ENCODE measurements at regions not wholly inside any gene's neighbourhood (a gene's known extent, or its start where the extent isn't known, plus 50 kb on each side); places are given as distances from the start of the nearest gene placed in this dataset.

DNA sequence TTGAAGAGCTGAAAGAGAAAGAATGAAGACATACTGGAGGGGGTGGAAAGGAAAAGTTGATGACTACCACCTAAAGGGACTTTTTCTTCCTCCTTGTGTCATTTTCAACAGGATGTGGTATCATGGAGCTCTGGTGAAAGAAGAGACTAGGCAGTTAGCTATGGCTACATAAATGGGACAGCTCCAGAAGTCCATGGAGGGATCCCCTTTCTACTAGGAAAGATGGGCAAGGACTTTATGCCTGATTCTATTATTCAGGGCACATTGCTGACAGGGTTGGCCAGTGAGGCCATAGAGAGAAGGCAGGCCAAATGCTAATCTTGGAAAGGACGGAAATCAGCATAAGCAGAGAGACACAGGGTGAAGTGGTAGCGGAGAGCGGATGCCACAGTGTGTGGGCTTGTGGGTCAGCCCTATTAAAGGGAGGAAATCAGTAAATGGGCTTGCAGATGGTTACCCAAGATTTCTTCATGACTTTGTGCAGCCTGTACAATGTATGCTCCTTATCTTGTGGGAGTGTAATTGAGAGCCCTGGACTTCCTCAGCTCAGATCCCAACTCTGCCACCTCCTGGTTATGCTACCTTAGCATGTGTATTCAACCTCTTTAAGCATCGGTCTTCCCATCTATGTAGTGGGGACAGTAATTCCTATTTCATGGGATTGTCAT is 77.4 kb upstream of the TMEM170B start (continued):
- TF ChIP-seq MYB (IDR thresholded peaks at IDR 0.05; ENCODE audit: borderline replicate concordance, low read depth, low read length) = no peak
- no peak for TF ChIP-seq HDAC2 (IDR thresholded peaks at IDR 0.05)
- TF ChIP-seq RCOR1 (conservative IDR thresholded peaks at IDR 0.05; ENCODE audit: low read depth, low read length) = no peak
- TF ChIP-seq DPF2 (IDR thresholded peaks at IDR 0.05) = peak; percentile 8; the same call in 1 of the 2 replicates
- TF ChIP-seq, protein P1, sequence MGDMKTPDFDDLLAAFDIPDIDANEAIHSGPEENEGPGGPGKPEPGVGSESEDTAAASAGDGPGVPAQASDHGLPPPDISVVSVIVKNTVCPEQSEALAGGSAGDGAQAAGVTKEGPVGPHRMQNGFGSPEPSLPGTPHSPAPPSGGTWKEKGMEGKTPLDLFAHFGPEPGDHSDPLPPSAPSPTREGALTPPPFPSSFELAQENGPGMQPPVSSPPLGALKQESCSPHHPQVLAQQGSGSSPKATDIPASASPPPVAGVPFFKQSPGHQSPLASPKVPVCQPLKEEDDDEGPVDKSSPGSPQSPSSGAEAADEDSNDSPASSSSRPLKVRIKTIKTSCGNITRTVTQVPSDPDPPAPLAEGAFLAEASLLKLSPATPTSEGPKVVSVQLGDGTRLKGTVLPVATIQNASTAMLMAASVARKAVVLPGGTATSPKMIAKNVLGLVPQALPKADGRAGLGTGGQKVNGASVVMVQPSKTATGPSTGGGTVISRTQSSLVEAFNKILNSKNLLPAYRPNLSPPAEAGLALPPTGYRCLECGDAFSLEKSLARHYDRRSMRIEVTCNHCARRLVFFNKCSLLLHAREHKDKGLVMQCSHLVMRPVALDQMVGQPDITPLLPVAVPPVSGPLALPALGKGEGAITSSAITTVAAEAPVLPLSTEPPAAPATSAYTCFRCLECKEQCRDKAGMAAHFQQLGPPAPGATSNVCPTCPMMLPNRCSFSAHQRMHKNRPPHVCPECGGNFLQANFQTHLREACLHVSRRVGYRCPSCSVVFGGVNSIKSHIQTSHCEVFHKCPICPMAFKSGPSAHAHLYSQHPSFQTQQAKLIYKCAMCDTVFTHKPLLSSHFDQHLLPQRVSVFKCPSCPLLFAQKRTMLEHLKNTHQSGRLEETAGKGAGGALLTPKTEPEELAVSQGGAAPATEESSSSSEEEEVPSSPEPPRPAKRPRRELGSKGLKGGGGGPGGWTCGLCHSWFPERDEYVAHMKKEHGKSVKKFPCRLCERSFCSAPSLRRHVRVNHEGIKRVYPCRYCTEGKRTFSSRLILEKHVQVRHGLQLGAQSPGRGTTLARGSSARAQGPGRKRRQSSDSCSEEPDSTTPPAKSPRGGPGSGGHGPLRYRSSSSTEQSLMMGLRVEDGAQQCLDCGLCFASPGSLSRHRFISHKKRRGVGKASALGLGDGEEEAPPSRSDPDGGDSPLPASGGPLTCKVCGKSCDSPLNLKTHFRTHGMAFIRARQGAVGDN (IDR thresholded peaks at IDR 0.05) = no peak
- TF ChIP-seq KAT2A (conservative IDR thresholded peaks at IDR 0.05; ENCODE audit: control insufficient read depth, low read depth, low read length) = no peak

DNA sequence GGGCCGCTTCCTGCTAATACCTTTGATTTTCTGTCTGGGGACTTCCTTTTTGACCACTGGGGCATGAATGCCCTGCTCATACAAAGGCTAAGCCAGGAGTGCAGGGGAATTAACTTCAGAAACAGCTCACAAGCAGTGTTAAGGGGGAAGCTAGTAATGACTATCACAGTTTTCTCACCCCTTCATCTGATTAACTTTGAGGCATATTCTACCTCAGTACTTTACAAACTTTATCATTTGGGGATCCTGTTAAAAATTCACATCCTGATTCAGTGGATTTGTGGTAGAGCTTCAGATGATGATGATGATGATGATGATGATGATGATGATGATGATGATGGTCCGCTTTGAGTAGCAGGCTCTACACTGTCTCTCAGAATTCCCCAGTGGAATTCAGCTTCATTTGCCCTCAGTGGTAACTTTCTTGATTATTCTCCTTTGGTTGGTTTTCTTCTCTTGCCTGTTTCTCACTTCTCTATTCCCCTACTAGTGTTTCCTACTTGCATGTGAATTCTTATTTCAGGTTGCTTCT is 78.4 kb upstream of the TMEM170B start:
- peak overlapping the region; percentile 96 for H3K27ac ChIP-seq (ENCODE audit: control insufficient read depth, insufficient read depth)
- no peak overlapping the region for H2AFZ ChIP-seq (ENCODE audit: control insufficient read depth, low read depth, low read length)
- no peaks in the 10 kb centered on the region for H3K27me3 ChIP-seq (replicated peaks in 1 of 2; ENCODE audit: control insufficient read depth in 2 of 2, insufficient read depth in 2 of 2, low read length in 1 of 2)
- peak; percentile 90 for DNase-seq (ENCODE audit: low read depth, low spot score)
- H3K9ac ChIP-seq (ENCODE audit: control insufficient read depth, insufficient read depth, low read length) = peak overlapping the region; percentile 55; the same call in 1 of the 2 replicates
- 0% methylated on average over 2 of the region's 2 CpGs for WGBS (ENCODE audit: insufficient coverage, insufficient replicate concordance, low lambda C conversion rate, missing lambda C conversion rate)
- 0 out of 2 replicates have a peak overlapping the region, but pooled peaks have one; percentile 14 for H3K4me3 ChIP-seq
- in situ Hi-C loops (cut with MboI) = no loop called here
- ATAC-seq = peak; percentile 76
- no peaks in the 10 kb centered on the region for H4K20me1 ChIP-seq (ENCODE audit: control insufficient read depth, insufficient read depth)
- FAIRE-seq = no peak
- peaks cover 40% of the 10 kb centered on the region for H3K4me1 ChIP-seq (ENCODE audit: control insufficient read depth, insufficient read depth, low read length)
- H3K36me3 ChIP-seq (ENCODE audit: control insufficient read depth in 2 of 2, insufficient read depth in 2 of 2, low read length in 1 of 2) = no peaks in the 10 kb centered on the region
- ChIA-PET POLR2A (interaction anchor here (0.5 to 4.2 kb wide), 20 partner anchors 8 to 183 kb away, joined by 3 to 91 read pairs (median 5); no protein-coding TSS in a partner anchor), CTCF (interaction anchor here (0.7 to 6.1 kb wide), 15 partner anchors 9 to 290 kb away, joined by 3 to 106 read pairs (median 5); no protein-coding TSS in a partner anchor), SMC1A (ENCODE audit: uncharacterized antibody, unreplicated experiment) (interaction anchor here (0.9 to 4.7 kb wide), 42 partner anchors 8 to 316 kb away, joined by 3 to 249 read pairs (median 8); partner anchors contain the start of gene NEDD9), RAD21 (ENCODE audit: unreplicated experiment) (interaction anchor here (0.7 to 14.9 kb wide), 36 partner anchors 8 to 315 kb away, joined by 3 to 384 read pairs (median 9); partner anchors contain the start of gene NEDD9)
- H3K4me2 ChIP-seq (ENCODE audit: control insufficient read depth, insufficient read depth) = peak overlapping the region; percentile 90
- H3K9me3 ChIP-seq (replicated peaks; ENCODE audit: control insufficient read depth, insufficient read depth, low read length) = peaks cover 2% of the 10 kb centered on the region
- H3K79me2 ChIP-seq (ENCODE audit: control insufficient read depth, insufficient read depth, low read length) = no peaks in the 10 kb centered on the region
- BruUV-seq (replicated peaks) = no TSS peak
- intact Hi-C loops (cut with micrococcal nuclease; ENCODE audit: unreplicated experiment) = loop anchor here (1.0 to 2.0 kb wide), 5 partner anchors 30 to 84 kb away; no protein-coding TSS in a partner anchor
- TF ChIP-seq PAX8 (IDR thresholded peaks at IDR 0.05) = no peak
- TF ChIP-seq, protein P2, sequence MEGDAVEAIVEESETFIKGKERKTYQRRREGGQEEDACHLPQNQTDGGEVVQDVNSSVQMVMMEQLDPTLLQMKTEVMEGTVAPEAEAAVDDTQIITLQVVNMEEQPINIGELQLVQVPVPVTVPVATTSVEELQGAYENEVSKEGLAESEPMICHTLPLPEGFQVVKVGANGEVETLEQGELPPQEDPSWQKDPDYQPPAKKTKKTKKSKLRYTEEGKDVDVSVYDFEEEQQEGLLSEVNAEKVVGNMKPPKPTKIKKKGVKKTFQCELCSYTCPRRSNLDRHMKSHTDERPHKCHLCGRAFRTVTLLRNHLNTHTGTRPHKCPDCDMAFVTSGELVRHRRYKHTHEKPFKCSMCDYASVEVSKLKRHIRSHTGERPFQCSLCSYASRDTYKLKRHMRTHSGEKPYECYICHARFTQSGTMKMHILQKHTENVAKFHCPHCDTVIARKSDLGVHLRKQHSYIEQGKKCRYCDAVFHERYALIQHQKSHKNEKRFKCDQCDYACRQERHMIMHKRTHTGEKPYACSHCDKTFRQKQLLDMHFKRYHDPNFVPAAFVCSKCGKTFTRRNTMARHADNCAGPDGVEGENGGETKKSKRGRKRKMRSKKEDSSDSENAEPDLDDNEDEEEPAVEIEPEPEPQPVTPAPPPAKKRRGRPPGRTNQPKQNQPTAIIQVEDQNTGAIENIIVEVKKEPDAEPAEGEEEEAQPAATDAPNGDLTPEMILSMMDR (IDR thresholded peaks at IDR 0.05 in 2 of 3, conservative IDR thresholded peaks at IDR 0.05 in 1 of 3; ENCODE audit: control insufficient read depth in 2 of 3, extremely low read depth in 1 of 3, insufficient read depth in 1 of 3, low read depth in 3 of 3, low read length in 3 of 3) = 0 out of 6 replicates have a peak, but pooled peaks of 1 of the 3 experiments have one; percentile 1
- TF ChIP-seq FOXM1 (IDR thresholded peaks at IDR 0.05; ENCODE audit: low read depth, low read length) = peak; percentile 91
- peak; percentile 38; the same call in 1 of the 2 replicates for TF ChIP-seq CREB1 (IDR thresholded peaks at IDR 0.05; ENCODE audit: low read depth)
- TF ChIP-seq NFXL1 (IDR thresholded peaks at IDR 0.05; ENCODE audit: borderline replicate concordance) = no peak
- TF ChIP-seq CBX3 (IDR thresholded peaks at IDR 0.05; ENCODE audit: borderline replicate concordance, low read depth) = no peak
- no peak for TF ChIP-seq SMAD5 (IDR thresholded peaks at IDR 0.05; ENCODE audit: low read depth)
- TF ChIP-seq, protein P3, sequence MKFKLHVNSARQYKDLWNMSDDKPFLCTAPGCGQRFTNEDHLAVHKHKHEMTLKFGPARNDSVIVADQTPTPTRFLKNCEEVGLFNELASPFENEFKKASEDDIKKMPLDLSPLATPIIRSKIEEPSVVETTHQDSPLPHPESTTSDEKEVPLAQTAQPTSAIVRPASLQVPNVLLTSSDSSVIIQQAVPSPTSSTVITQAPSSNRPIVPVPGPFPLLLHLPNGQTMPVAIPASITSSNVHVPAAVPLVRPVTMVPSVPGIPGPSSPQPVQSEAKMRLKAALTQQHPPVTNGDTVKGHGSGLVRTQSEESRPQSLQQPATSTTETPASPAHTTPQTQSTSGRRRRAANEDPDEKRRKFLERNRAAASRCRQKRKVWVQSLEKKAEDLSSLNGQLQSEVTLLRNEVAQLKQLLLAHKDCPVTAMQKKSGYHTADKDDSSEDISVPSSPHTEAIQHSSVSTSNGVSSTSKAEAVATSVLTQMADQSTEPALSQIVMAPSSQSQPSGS (IDR thresholded peaks at IDR 0.05; ENCODE audit: low read length) = peak; percentile 93
- peak; percentile 32; the same call in 1 of the 2 replicates for TF ChIP-seq ZNF217 (IDR thresholded peaks at IDR 0.05)
- TF ChIP-seq POLR2A (IDR thresholded peaks at IDR 0.05; ENCODE audit: low read depth, low read length) = no peak

All from GM12878 (cell line).